K562 (cell line): ENCODE measurements at regions not wholly inside any gene's neighbourhood (a gene's known extent, or its start where the extent isn't known, plus 50 kb on each side); places are given as distances from the start of the nearest gene placed in this dataset.
A peak's percentile ranks its signal among the peaks of the same experiment; 100 is the strongest.

Experiments
- ATAC-seq: fragments of 200-7000 bp; cut with Tn5 transposase; 3 replicates; pipeline ENCODE4 v1.9.1; 2020; ENCODE audit warnings: moderate library complexity
- BruUV-seq: library from RNA; stranded (reverse); fragments of 400-500 nt; replicated peaks from 2 replicates; lab custom pipeline; 2021; lab: Mats Ljungman, UMichigan
- CTCF ChIA-PET: fragments of 300-600 bp; formaldehyde crosslinking; extraction: SDS; loops from one replicate; lab custom pipeline; 2021; ENCODE audit warnings: low intra/inter-chr PET ratio; lab: Yijun Ruan, JAX
- POLR2A ChIA-PET: fragments of 300-600, 350-650 bp; sonication (Branson Sonifier 250); formaldehyde crosslinking; extraction: SDS; loops from one replicate; lab custom pipeline; 2021; ENCODE audit warnings: antibody characterized with exemption, inconsistent platforms; lab: Yijun Ruan, JAX
- DNase-seq, 4 experiments: peaks; one replicate each; pipeline versions ENCODE4 v3.0.0 to v3.0.0-alpha.2; 2011 to 2018; ENCODE audit warnings: low spot score in 3 of 4, mixed read lengths in 3 of 4; ENCODE audit errors: extremely low read depth in 1 of 4
- FAIRE-seq: peaks from 2 replicates; lab custom pipeline; 2011; peaks lifted over from hg19 to GRCh38; lab: Jason Lieb, UNC
- H2AFZ ChIP-seq: 2 replicates; pipeline ENCODE4 v1.6.0; 2011; ENCODE audit warnings: low read depth, low read length, control low read depth, inconsistent platforms
- H3K27ac ChIP-seq: fragments of 200-600 bp; 3 replicates; pipeline ENCODE4 v1.8.0; 2011; ENCODE audit warnings: low read depth, mild to moderate bottlenecking, control low read depth, inconsistent platforms, low read length, moderate library complexity, mixed read lengths; ENCODE audit errors: extremely low read depth
- H3K27me3 ChIP-seq, 2 experiments: fragments of 300-600 bp in 1 of 2; 2 replicates in 1 of 2; 3 replicates in 1 of 2; pipeline versions ENCODE4 v1.6.0 to v1.8.0; 2011; ENCODE audit warnings: inconsistent platforms in 2 of 2, low read length in 2 of 2, mild to moderate bottlenecking in 1 of 2, mixed read lengths in 1 of 2, moderate library complexity in 1 of 2; ENCODE audit not compliant: control insufficient read depth in 2 of 2, insufficient read depth in 2 of 2
- H3K36me3 ChIP-seq: fragments of 300-600 bp; 3 replicates; pipeline ENCODE4 v1.8.0; 2011; ENCODE audit warnings: mild to moderate bottlenecking, low read length, inconsistent platforms; ENCODE audit not compliant: control insufficient read depth, insufficient read depth
- H3K4me1 ChIP-seq, 2 experiments: fragments of 200-600 bp in 1 of 2; replicated peaks in 1 of 2; 2 replicates in 1 of 2; 3 replicates in 1 of 2; pipeline versions ENCODE4 v1.5.1 to v1.8.0; 2011; ENCODE audit warnings: inconsistent platforms in 2 of 2, low read length in 2 of 2, mild to moderate bottlenecking in 1 of 2, mixed read lengths in 1 of 2, moderate library complexity in 1 of 2; ENCODE audit not compliant: control insufficient read depth in 2 of 2, insufficient read depth in 2 of 2
- H3K4me2 ChIP-seq: 2 replicates; pipeline ENCODE4 v1.6.1; 2011; ENCODE audit warnings: low read length, control low read depth, inconsistent platforms, mixed read lengths; ENCODE audit not compliant: insufficient read depth
- H3K4me3 ChIP-seq: fragments of 200-600 bp; sonication (generic), shearing (Covaris generic); 2 replicates; pipeline ENCODE4 v1.5.1; 2016; ENCODE audit warnings: control low read depth, inconsistent platforms
- H3K79me2 ChIP-seq: fragments of 200-600 bp; 3 replicates; pipeline ENCODE4 v1.8.0; 2011; ENCODE audit warnings: low read length, inconsistent platforms; ENCODE audit not compliant: control insufficient read depth, insufficient read depth
- H3K9ac ChIP-seq, 2 experiments: 2 replicates each; pipeline versions ENCODE4 v1.6.0 to v1.6.1; 2011; ENCODE audit warnings: low read depth in 2 of 2, low read length in 2 of 2, control low read depth in 1 of 2, inconsistent platforms in 1 of 2, mild to moderate bottlenecking in 1 of 2, mixed read lengths in 1 of 2; ENCODE audit not compliant: insufficient read depth in 1 of 2
- H3K9me1 ChIP-seq: one replicate; pipeline ENCODE4 v1.6.0; 2011; ENCODE audit warnings: inconsistent platforms, mild to moderate bottlenecking, low read length, moderate library complexity; ENCODE audit not compliant: control insufficient read depth, insufficient read depth
- H3K9me3 ChIP-seq: replicated peaks from 2 replicates; pipeline ENCODE4 v1.5.1; 2011; ENCODE audit warnings: low read depth, low read length, inconsistent platforms; ENCODE audit not compliant: control insufficient read depth, insufficient read depth
- H4K20me1 ChIP-seq: replicated peaks from 2 replicates; pipeline ENCODE4 v1.6.1; 2011; ENCODE audit warnings: low read length, inconsistent platforms, mixed read lengths; ENCODE audit not compliant: control insufficient read depth, insufficient read depth
- ARID2 ChIP-seq: fragments of 450-650 bp; IDR thresholded peaks from 2 replicates; pipeline ENCODE4 v1.6.1; 2017; ENCODE audit warnings: antibody characterized with exemption, mild to moderate bottlenecking
- ATF1 ChIP-seq, 2 experiments: fragments of 450-650 bp in 1 of 2; IDR thresholded peaks; 2 replicates each; pipeline ENCODE4 v1.6.1; 2016; ENCODE audit warnings: missing compliant biosample characterization in 1 of 2, missing genetic modification characterization in 1 of 2
- BACH1 ChIP-seq: fragments of 200-800 bp; sonication (Bioruptor generic); IDR thresholded peaks from 2 replicates; pipeline ENCODE4 v1.6.1; 2016; ENCODE audit warnings: missing genetic modification characterization, missing compliant biosample characterization
- CAMTA2 ChIP-seq: fragments of 250-450 bp; sonication (Bioruptor Pico); conservative IDR thresholded peaks from 2 replicates; pipeline ENCODE4 v1.5.1; 2022
- CREM ChIP-seq: IDR thresholded peaks from 2 replicates; pipeline ENCODE4 v1.6.1; 2014; ENCODE audit warnings: antibody characterized with exemption, low read depth
- DEAF1 ChIP-seq: fragments of 450-650 bp; formaldehyde crosslinking; IDR thresholded peaks from 2 replicates; pipeline ENCODE4 v1.4.0; 2020; ENCODE audit warnings: mild to moderate bottlenecking, moderate library complexity
- FOSL1 ChIP-seq: fragments of 200-800 bp; sonication (Bioruptor generic); conservative IDR thresholded peaks from 2 replicates; pipeline ENCODE4 v1.6.1; 2016; ENCODE audit warnings: missing genetic modification characterization, missing compliant biosample characterization
- KDM1A ChIP-seq, 2 experiments: fragments of 450-650 bp; IDR thresholded peaks; 2 replicates each; pipeline ENCODE4 v1.6.1; 2016; ENCODE audit warnings: mild to moderate bottlenecking in 2 of 2
- MTA1 ChIP-seq: fragments of 450-650 bp; IDR thresholded peaks from 2 replicates; pipeline ENCODE4 v1.6.1; 2017; ENCODE audit warnings: borderline replicate concordance
- NCOA1 ChIP-seq: fragments of 450-650 bp; IDR thresholded peaks from 2 replicates; pipeline ENCODE4 v1.6.1; 2016; ENCODE audit warnings: low read depth
- POLR2G ChIP-seq: fragments of 200-400 bp; formaldehyde crosslinking; IDR thresholded peaks from 2 replicates; pipeline ENCODE4 v1.6.1; 2017; ENCODE audit warnings: low read depth, mild to moderate bottlenecking, antibody characterized with exemption, low read length, moderate library complexity
- RAD51 ChIP-seq: fragments of 450-650 bp; IDR thresholded peaks from 2 replicates; pipeline ENCODE4 v1.7.1; 2016; ENCODE audit warnings: low read depth, mild to moderate bottlenecking, borderline replicate concordance
- TCF7L2 ChIP-seq: fragments of 150-350 bp; IDR thresholded peaks from 2 replicates; pipeline ENCODE4 v1.6.1; 2016; ENCODE audit warnings: low read depth, mild to moderate bottlenecking, low read length, moderate library complexity
- USF2 ChIP-seq: sonication (generic); formaldehyde crosslinking; IDR thresholded peaks from 2 replicates; pipeline ENCODE4 v1.5.0; 2020; ENCODE audit warnings: missing genetic modification reagents
- ZNF133 ChIP-seq: fragments of 250-450 bp; sonication (Bioruptor Pico); IDR thresholded peaks from 2 replicates; pipeline ENCODE4 v1.4.0; 2020; ENCODE audit warnings: mild to moderate bottlenecking
- ZNF445 ChIP-seq: fragments of 250-450 bp; sonication (Bioruptor Pico); IDR thresholded peaks from 2 replicates; pipeline ENCODE4 v1.4.0; 2020; ENCODE audit warnings: low read depth, mild to moderate bottlenecking, moderate library complexity
- ZSCAN32 ChIP-seq: fragments of 450-650 bp; formaldehyde crosslinking; IDR thresholded peaks from 2 replicates; pipeline ENCODE4 v1.4.0; 2020; ENCODE audit warnings: mild to moderate bottlenecking, moderate library complexity
- WGBS: fragments of 100-300 bp; shearing (Covaris generic); methylation state at CpG from one replicate; pipeline ENCODE4 v1.1.6; 2016; ENCODE audit warnings: low coverage, mixed read lengths; ENCODE audit not compliant: insufficient coverage; ENCODE audit errors: missing lambda C conversion rate; 5-methylcytosine and 5-hydroxymethylcytosine counted together
- in situ Hi-C: fragments of 300-500 bp; cut with MboI; formaldehyde crosslinking; loops from 4 replicates; pipeline ENCODE4 v1.15.0; 2018; ENCODE audit warnings: inconsistent platforms, mixed read lengths
- intact Hi-C: fragments of 100-400 bp; cut with micrococcal nuclease; formaldehyde crosslinking; loops from 2 replicates; pipeline ENCODE4 v1.14.2; 2022
- TF ChIP-seq, protein P1 (sequence below): fragments of 450-650 bp; conservative IDR thresholded peaks from 2 replicates; pipeline ENCODE4 v1.6.1; 2016; ENCODE audit warnings: missing genetic modification characterization, low read depth, mild to moderate bottlenecking, control low read depth, missing compliant biosample characterization
- TF ChIP-seq, protein P2 (sequence below): fragments of 450-650 bp; formaldehyde crosslinking; IDR thresholded peaks from 2 replicates; pipeline ENCODE4 v1.4.0; 2020; ENCODE audit warnings: mild to moderate bottlenecking
- TF ChIP-seq, protein P3 (sequence below): sonication (generic); formaldehyde crosslinking; IDR thresholded peaks from 2 replicates; pipeline ENCODE4 v1.8.0; 2022; ENCODE audit warnings: missing genetic modification reagents, mild to moderate bottlenecking, moderate library complexity, borderline replicate concordance

DNA sequence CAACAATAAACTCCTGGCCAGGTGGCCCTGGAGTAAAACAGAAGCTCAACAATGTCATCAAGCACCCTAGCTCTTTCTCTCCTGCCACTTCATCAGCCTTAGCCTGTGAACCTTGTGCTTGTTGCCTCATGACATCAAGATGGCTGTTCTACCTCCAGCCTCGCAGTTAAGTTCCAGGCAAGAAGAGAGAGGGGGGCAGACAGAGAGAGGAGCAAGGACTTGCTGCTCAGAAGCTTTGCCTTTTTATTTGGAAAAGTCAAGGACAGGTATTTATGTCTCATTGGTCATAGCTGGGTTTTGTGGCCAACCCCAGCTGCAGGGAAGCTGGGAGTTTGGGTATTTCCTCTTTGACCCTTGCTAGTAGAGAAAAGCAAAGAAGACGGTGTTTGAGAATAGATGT is 60.3 kb upstream of the GADD45A start:
- Histone ChIP-seq H4K20me1 (no peaks in the 10 kb centered on the region), H3K9me3 (no peaks in the 10 kb centered on the region), H3K27me3 (no peaks in the 10 kb centered on the region), H3K36me3 (no peaks in the 10 kb centered on the region), H3K9me1 (no peaks in the 10 kb centered on the region), H2AFZ (peak overlapping the region; percentile 48), H3K79me2 (no peaks in the 10 kb centered on the region), H3K4me2 (no peak overlapping the region), H3K4me3 (no peak overlapping the region), H3K27ac (no peak overlapping the region), H3K9ac (no peak overlapping the region), H3K4me1 (no peaks in the 10 kb centered on the region; a peak in 1 of 5 replicates)
- 17% methylated on average over 2 of the region's 2 CpGs for WGBS
- intact Hi-C loops (no loop called here), in situ Hi-C loops (no loop called here)
- FAIRE-seq = no peak
- DNase-seq = no peak
- BruUV-seq = no TSS peak
- no peak for ATAC-seq
- TF ChIP-seq POLR2G = no peak
- TF ChIP-seq ARID2 = no peak
- no peak for TF ChIP-seq TCF7L2
- TF ChIP-seq, protein P1, sequence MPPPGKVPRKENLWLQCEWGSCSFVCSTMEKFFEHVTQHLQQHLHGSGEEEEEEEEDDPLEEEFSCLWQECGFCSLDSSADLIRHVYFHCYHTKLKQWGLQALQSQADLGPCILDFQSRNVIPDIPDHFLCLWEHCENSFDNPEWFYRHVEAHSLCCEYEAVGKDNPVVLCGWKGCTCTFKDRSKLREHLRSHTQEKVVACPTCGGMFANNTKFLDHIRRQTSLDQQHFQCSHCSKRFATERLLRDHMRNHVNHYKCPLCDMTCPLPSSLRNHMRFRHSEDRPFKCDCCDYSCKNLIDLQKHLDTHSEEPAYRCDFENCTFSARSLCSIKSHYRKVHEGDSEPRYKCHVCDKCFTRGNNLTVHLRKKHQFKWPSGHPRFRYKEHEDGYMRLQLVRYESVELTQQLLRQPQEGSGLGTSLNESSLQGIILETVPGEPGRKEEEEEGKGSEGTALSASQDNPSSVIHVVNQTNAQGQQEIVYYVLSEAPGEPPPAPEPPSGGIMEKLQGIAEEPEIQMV (tag) = no peak
- TF ChIP-seq CAMTA2 (CRISPR knock-in tag) = no peak
- no peak for TF ChIP-seq CREM
- no peak for TF ChIP-seq RAD51
- no peak for TF ChIP-seq KDM1A (IDR thresholded peaks at IDR 0.05)
- TF ChIP-seq MTA1 = no peak
- TF ChIP-seq, protein P2, sequence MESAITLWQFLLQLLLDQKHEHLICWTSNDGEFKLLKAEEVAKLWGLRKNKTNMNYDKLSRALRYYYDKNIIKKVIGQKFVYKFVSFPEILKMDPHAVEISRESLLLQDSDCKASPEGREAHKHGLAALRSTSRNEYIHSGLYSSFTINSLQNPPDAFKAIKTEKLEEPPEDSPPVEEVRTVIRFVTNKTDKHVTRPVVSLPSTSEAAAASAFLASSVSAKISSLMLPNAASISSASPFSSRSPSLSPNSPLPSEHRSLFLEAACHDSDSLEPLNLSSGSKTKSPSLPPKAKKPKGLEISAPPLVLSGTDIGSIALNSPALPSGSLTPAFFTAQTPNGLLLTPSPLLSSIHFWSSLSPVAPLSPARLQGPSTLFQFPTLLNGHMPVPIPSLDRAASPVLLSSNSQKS (CRISPR knock-in tag) = no peak
- TF ChIP-seq, protein P3, sequence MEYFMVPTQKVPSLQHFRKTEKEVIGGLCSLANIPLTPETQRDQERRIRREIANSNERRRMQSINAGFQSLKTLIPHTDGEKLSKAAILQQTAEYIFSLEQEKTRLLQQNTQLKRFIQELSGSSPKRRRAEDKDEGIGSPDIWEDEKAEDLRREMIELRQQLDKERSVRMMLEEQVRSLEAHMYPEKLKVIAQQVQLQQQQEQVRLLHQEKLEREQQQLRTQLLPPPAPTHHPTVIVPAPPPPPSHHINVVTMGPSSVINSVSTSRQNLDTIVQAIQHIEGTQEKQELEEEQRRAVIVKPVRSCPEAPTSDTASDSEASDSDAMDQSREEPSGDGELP (CRISPR knock-in tag) = no peak
- TF ChIP-seq FOSL1 (tag) = no peak
- TF ChIP-seq NCOA1 = no peak
- TF ChIP-seq ZNF133 (CRISPR knock-in tag) = no peak
- TF ChIP-seq BACH1 (tag) = no peak
- no peak for TF ChIP-seq ATF1 (CRISPR knock-in tag; IDR thresholded peaks at IDR 0.05)
- TF ChIP-seq ATF1 (tag; IDR thresholded peaks at IDR 0.05) = no peak
- no peak for TF ChIP-seq ZSCAN32
- no peak for TF ChIP-seq ZNF445 (CRISPR knock-in tag)
- TF ChIP-seq DEAF1 = no peak
- TF ChIP-seq USF2 = no peak
- POLR2A ChIA-PET = interaction anchor here (0.7 to 2.2 kb wide), 4 partner anchors 15 to 60 kb away, joined by 3 to 7 read pairs (median 6); partner anchors contain the start of gene GADD45A
- CTCF ChIA-PET = no interaction called here
